H1 (cell line): ENCODE measurements at regions not wholly inside any gene's neighbourhood (a gene's known extent, or its start where the extent isn't known, plus 50 kb on each side); places are given as distances from the start of the nearest gene placed in this dataset.

Experiments used
- KDM1A ChIP-seq: fragments of 200-600, 300-600 bp; sonication (generic); IDR thresholded peaks from 2 replicates; pipeline ENCODE4 v1.7.1; 2016; ENCODE audit warnings: mild to moderate bottlenecking, low read length, borderline replicate concordance
- POLR2A ChIP-seq, 2 experiments: IDR thresholded peaks; 1 replicate in 1 of 2; 2 replicates in 1 of 2; pipeline ENCODE4 v1.6.1; 2011; ENCODE audit warnings: low read depth in 2 of 2, low read length in 2 of 2, mild to moderate bottlenecking in 2 of 2; ENCODE audit errors: control extremely low read depth in 1 of 2

DNA sequence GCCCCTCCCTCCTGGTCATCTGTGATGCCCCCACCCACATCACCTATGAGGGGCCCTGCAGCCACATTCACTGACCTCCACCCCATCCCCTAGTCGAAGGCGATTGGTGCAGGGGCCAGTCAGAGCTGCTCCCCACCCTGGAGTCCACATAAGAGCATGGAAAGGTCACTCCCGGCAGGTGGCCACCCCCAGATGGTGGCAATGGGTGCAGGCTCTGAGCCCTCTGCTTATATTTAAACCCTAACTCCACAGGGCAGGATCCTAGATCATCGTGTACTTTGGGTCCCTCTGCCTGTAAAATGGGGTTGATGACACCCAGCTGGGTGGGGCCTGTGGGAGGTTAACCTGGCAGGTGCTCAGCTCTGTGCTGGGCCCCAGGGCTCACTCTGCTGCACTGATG is 186.8 kb upstream of the C1orf174 start (continued):
- TF ChIP-seq KDM1A (no peak), POLR2A (IDR thresholded peaks at IDR 0.05; ENCODE audit: control extremely low read depth in 1 of 2, low read depth in 2 of 2, low read length in 2 of 2) (no peak)
